Astrocyte (in vitro differentiated cells and primary cell): ENCODE measurements at regions not wholly inside any gene's neighbourhood (a gene's known extent, or its start where the extent isn't known, plus 50 kb on each side); places are given as distances from the start of the nearest gene placed in this dataset.
A peak's percentile ranks its signal among the peaks of the same experiment; 100 is the strongest.

ENCODE experiments used
- DNase-seq: peaks from one replicate; pipeline ENCODE4 v3.0.0-alpha.2; 2010; ENCODE audit warnings: low read depth
- FAIRE-seq: peaks from 2 replicates; lab custom pipeline; 2011; peaks lifted over from hg19 to GRCh38; lab: Jason Lieb, UNC
- H2AFZ ChIP-seq: 2 replicates; pipeline ENCODE4 v1.6.0; 2012; ENCODE audit warnings: low read depth, low read length, inconsistent platforms
- H3K27ac ChIP-seq: 2 replicates; pipeline ENCODE4 v1.5.1; 2011; ENCODE audit warnings: low read depth, low read length, inconsistent platforms
- H3K27me3 ChIP-seq: 2 replicates; pipeline ENCODE4 v1.6.0; 2011; ENCODE audit warnings: low read length, inconsistent platforms; ENCODE audit not compliant: insufficient read depth
- H3K36me3 ChIP-seq: 2 replicates; pipeline ENCODE4 v1.5.1; 2011; ENCODE audit warnings: low read length, inconsistent platforms; ENCODE audit not compliant: insufficient read depth
- H3K4me1 ChIP-seq: 2 replicates; pipeline ENCODE4 v1.5.1; 2011; ENCODE audit warnings: low read length, inconsistent platforms; ENCODE audit not compliant: insufficient read depth
- H3K4me2 ChIP-seq: 2 replicates; pipeline ENCODE4 v1.6.0; 2012; ENCODE audit warnings: low read length, inconsistent platforms
- H3K4me3 ChIP-seq: 2 replicates; pipeline ENCODE4 v1.5.1; 2011; ENCODE audit warnings: low read depth, mild to moderate bottlenecking, low read length, inconsistent platforms; ENCODE audit not compliant: insufficient read depth
- H3K79me2 ChIP-seq: 2 replicates; pipeline ENCODE4 v1.6.0; 2012; ENCODE audit warnings: mild to moderate bottlenecking, low read length, inconsistent platforms; ENCODE audit not compliant: insufficient read depth
- H3K9ac ChIP-seq: 2 replicates; pipeline ENCODE4 v1.6.0; 2012; ENCODE audit warnings: mild to moderate bottlenecking, low read length, inconsistent platforms
- H3K9me3 ChIP-seq: 2 replicates; pipeline ENCODE4 v1.5.1; 2012; ENCODE audit warnings: low read depth, mild to moderate bottlenecking, low read length, inconsistent platforms; ENCODE audit not compliant: insufficient read depth
- H4K20me1 ChIP-seq: 2 replicates; pipeline ENCODE4 v1.6.0; 2012; ENCODE audit warnings: low read length, inconsistent platforms; ENCODE audit not compliant: insufficient read depth
- H3K27ac Mint-ChIP-seq: one replicate; pipeline ENCODE4 v1.8.0; 2021; ENCODE audit warnings: mild to moderate bottlenecking, mixed read lengths; ENCODE audit not compliant: unreplicated experiment
- H3K27me3 Mint-ChIP-seq: one replicate; pipeline ENCODE4 v1.8.0; 2021; ENCODE audit warnings: low read depth, mixed read lengths; ENCODE audit not compliant: unreplicated experiment
- H3K36me3 Mint-ChIP-seq: one replicate; pipeline ENCODE4 v1.8.0; 2021; ENCODE audit warnings: low read depth, mixed read lengths; ENCODE audit not compliant: unreplicated experiment
- H3K4me1 Mint-ChIP-seq: one replicate; pipeline ENCODE4 v1.8.0; 2021; ENCODE audit warnings: low read depth, mixed read lengths; ENCODE audit not compliant: unreplicated experiment
- H3K4me3 Mint-ChIP-seq: one replicate; pipeline ENCODE4 v1.8.0; 2021; ENCODE audit warnings: mild to moderate bottlenecking, moderate library complexity, mixed read lengths; ENCODE audit not compliant: unreplicated experiment
- H3K9me3 Mint-ChIP-seq: one replicate; pipeline ENCODE4 v1.8.0; 2021; ENCODE audit warnings: mild to moderate bottlenecking, mixed read lengths; ENCODE audit not compliant: unreplicated experiment
- EZH2 ChIP-seq: IDR thresholded peaks from 2 replicates; pipeline ENCODE4 v1.6.1; 2012; ENCODE audit warnings: mild to moderate bottlenecking, low read length, inconsistent platforms; ENCODE audit not compliant: insufficient read depth
- TF ChIP-seq, protein P1 (sequence below): IDR thresholded peaks from 2 replicates; pipeline ENCODE4 v1.5.1; 2011; ENCODE audit warnings: low read depth, mild to moderate bottlenecking, inconsistent platforms, low read length, moderate library complexity; ENCODE audit not compliant: insufficient read depth

- no peak for DNase-seq
- Histone ChIP-seq H2AFZ (no peak overlapping the region), H3K4me2 (no peak overlapping the region), H3K27ac (no peak overlapping the region), H3K4me3 (no peak overlapping the region), H3K79me2 (no peaks in the 10 kb centered on the region), H3K4me1 (no peaks in the 10 kb centered on the region), H3K36me3 (no peaks in the 10 kb centered on the region), H3K9me3 (no peaks in the 10 kb centered on the region), H4K20me1 (no peaks in the 10 kb centered on the region), H3K27me3 (peaks cover 2% of the 10 kb centered on the region), H3K9ac (no peak overlapping the region)
- Mint-ChIP-seq H3K4me3 (no peak overlapping the region), H3K4me1 (peaks cover 8% of the 10 kb centered on the region), H3K27me3 (no peaks in the 10 kb centered on the region), H3K36me3 (no peaks in the 10 kb centered on the region), H3K9me3 (no peaks in the 10 kb centered on the region), H3K27ac (no peak overlapping the region)
- FAIRE-seq, result peak; percentile 5
- TF ChIP-seq, protein P1, sequence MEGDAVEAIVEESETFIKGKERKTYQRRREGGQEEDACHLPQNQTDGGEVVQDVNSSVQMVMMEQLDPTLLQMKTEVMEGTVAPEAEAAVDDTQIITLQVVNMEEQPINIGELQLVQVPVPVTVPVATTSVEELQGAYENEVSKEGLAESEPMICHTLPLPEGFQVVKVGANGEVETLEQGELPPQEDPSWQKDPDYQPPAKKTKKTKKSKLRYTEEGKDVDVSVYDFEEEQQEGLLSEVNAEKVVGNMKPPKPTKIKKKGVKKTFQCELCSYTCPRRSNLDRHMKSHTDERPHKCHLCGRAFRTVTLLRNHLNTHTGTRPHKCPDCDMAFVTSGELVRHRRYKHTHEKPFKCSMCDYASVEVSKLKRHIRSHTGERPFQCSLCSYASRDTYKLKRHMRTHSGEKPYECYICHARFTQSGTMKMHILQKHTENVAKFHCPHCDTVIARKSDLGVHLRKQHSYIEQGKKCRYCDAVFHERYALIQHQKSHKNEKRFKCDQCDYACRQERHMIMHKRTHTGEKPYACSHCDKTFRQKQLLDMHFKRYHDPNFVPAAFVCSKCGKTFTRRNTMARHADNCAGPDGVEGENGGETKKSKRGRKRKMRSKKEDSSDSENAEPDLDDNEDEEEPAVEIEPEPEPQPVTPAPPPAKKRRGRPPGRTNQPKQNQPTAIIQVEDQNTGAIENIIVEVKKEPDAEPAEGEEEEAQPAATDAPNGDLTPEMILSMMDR, result no peak
- no peak for TF ChIP-seq EZH2
Observed at GRCh38 chr14:53596853-53597525, 359.6 kb downstream of the BMP4 start.

DNA sequence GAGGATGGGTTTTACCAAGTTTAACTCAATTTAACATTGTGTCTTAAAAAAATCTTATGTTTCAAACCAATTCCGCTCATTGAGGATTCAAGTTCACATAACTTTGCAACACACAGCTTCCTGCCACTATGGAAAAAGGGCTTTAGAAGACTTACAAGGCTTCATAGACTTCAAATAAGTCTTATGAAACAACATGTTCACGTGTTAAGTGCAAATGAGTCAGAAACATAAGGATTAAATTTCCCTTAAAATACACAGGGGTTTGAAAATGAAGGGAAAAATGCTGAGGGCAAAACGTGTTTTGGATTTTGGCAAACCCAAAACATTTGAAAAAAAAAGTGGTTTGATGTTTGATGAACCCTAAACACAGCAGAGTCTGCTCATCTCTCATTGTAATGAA is 364.8 kb downstream of the BMP4 start:
- TF ChIP-seq EZH2, result no peak
- TF ChIP-seq, protein P1, result no peak
- no peak for FAIRE-seq
- Mint-ChIP-seq H3K27ac (no peak overlapping the region), H3K4me3 (no peak overlapping the region), H3K9me3 (no peaks in the 10 kb centered on the region), H3K36me3 (no peaks in the 10 kb centered on the region), H3K27me3 (peaks cover 13% of the 10 kb centered on the region), H3K4me1 (no peaks in the 10 kb centered on the region)
- Histone ChIP-seq H3K27ac (no peak overlapping the region), H3K4me3 (no peak overlapping the region), H3K9ac (no peak overlapping the region), H4K20me1 (no peaks in the 10 kb centered on the region), H3K4me2 (no peak overlapping the region), H3K79me2 (no peaks in the 10 kb centered on the region), H2AFZ (no peak overlapping the region), H3K27me3 (peaks cover 2% of the 10 kb centered on the region), H3K9me3 (no peaks in the 10 kb centered on the region), H3K36me3 (no peaks in the 10 kb centered on the region), H3K4me1 (no peaks in the 10 kb centered on the region)
- DNase-seq, result no peak

GRCh38 chr14:53581504-53581903 is 375.1 kb downstream of the BMP4 start:
- no peak overlapping the region for H2AFZ ChIP-seq
- no peaks in the 10 kb centered on the region for H3K4me1 ChIP-seq
- H3K79me2 ChIP-seq, result no peaks in the 10 kb centered on the region
- no peak overlapping the region for H3K4me3 Mint-ChIP-seq
- H3K9me3 ChIP-seq, result no peaks in the 10 kb centered on the region
- FAIRE-seq, result no peak
- peaks cover 2% of the 10 kb centered on the region for H3K9me3 Mint-ChIP-seq
- H3K27me3 ChIP-seq, result no peaks in the 10 kb centered on the region
- H3K27ac Mint-ChIP-seq, result no peak overlapping the region
- H3K4me3 ChIP-seq, result no peak overlapping the region
- H3K4me2 ChIP-seq, result no peak overlapping the region
- H3K36me3 ChIP-seq, result no peaks in the 10 kb centered on the region
- DNase-seq, result no peak
- H3K4me1 Mint-ChIP-seq, result no peaks in the 10 kb centered on the region
- TF ChIP-seq, protein P1, result no peak
- TF ChIP-seq EZH2, result no peak
- no peak overlapping the region for H3K27ac ChIP-seq
- no peaks in the 10 kb centered on the region for H3K36me3 Mint-ChIP-seq
- H4K20me1 ChIP-seq, result no peaks in the 10 kb centered on the region
- no peak overlapping the region for H3K9ac ChIP-seq
- H3K27me3 Mint-ChIP-seq, result peaks cover 2% of the 10 kb centered on the region
